A673 (cell line): ENCODE measurements at regions not wholly inside any gene's neighbourhood (a gene's known extent, or its start where the extent isn't known, plus 50 kb on each side); places are given as distances from the start of the nearest gene placed in this dataset.

ENCODE experiments used
- BruUV-seq: library from RNA; stranded (reverse); fragments of 400-500 nt; replicated peaks from 2 replicates; lab custom pipeline; 2021; lab: Mats Ljungman, UMichigan
- CTCF ChIA-PET: fragments of 300-600 bp; sonication (Branson Sonifier 250); formaldehyde crosslinking; loops from one replicate; lab custom pipeline; 2022; ENCODE audit warnings: antibody characterized with exemption; lab: Charles Lee
- POLR2A ChIA-PET: fragments of 300-600 bp; sonication (Branson Sonifier 250); formaldehyde crosslinking; loops from one replicate; lab custom pipeline; 2022; ENCODE audit warnings: antibody characterized with exemption; ENCODE audit not compliant: low non-redundant PET; lab: Charles Lee
- DNase-seq: peaks from one replicate; pipeline ENCODE4 v3.0.0-alpha.2; 2015; ENCODE audit warnings: low spot score
- H3K27ac ChIP-seq: fragments of 200-600 bp; sonication (generic); 2 replicates; pipeline ENCODE4 v1.5.1; 2016; ENCODE audit warnings: mixed run types, low read depth, mild to moderate bottlenecking, mixed read lengths, antibody characterized with exemption, low read length; ENCODE audit not compliant: poor library complexity, severe bottlenecking
- H3K27me3 ChIP-seq: fragments of 200-600 bp; sonication (generic); replicated peaks from 2 replicates; pipeline ENCODE4 v1.6.1; 2017; ENCODE audit warnings: mixed run types, low read depth, mild to moderate bottlenecking, mixed read lengths, antibody characterized with exemption, low read length; ENCODE audit not compliant: insufficient read depth, poor library complexity
- H3K36me3 ChIP-seq: fragments of 200-600 bp; sonication (generic); 2 replicates; pipeline ENCODE4 v1.6.1; 2016; ENCODE audit warnings: mixed run types, mild to moderate bottlenecking, mixed read lengths, antibody characterized with exemption, low read length; ENCODE audit not compliant: insufficient read depth, poor library complexity, severe bottlenecking
- H3K4me1 ChIP-seq: fragments of 200-600 bp; sonication (generic); 2 replicates; pipeline ENCODE4 v1.6.1; 2017; ENCODE audit warnings: mixed run types, mild to moderate bottlenecking, mixed read lengths, antibody characterized with exemption, low read length; ENCODE audit not compliant: insufficient read depth, poor library complexity, severe bottlenecking
- H3K4me3 ChIP-seq: fragments of 200-600 bp; sonication (generic); 2 replicates; pipeline ENCODE4 v1.5.1; 2016; ENCODE audit warnings: low read depth, mixed run types, mild to moderate bottlenecking, mixed read lengths, low read length; ENCODE audit not compliant: poor library complexity, severe bottlenecking
- H3K9me3 ChIP-seq: fragments of 200-600 bp; sonication (generic); 2 replicates; pipeline ENCODE4 v1.6.1; 2016; ENCODE audit warnings: mixed run types, low read depth, mild to moderate bottlenecking, mixed read lengths, antibody characterized with exemption, low read length; ENCODE audit not compliant: poor library complexity, severe bottlenecking
- CTCF ChIP-seq: fragments of 300-800, 200-600 bp; sonication (generic); conservative IDR thresholded peaks from 2 replicates; pipeline ENCODE4 v1.5.1; 2017; ENCODE audit warnings: low read depth, mild to moderate bottlenecking, antibody characterized with exemption, low read length, moderate library complexity, mixed read lengths
- EZH2 ChIP-seq: fragments of 200-600 bp; sonication (generic); IDR thresholded peaks from 2 replicates; pipeline ENCODE4 v1.6.1; 2017; ENCODE audit warnings: borderline replicate concordance, low read depth, mild to moderate bottlenecking, mixed read lengths, antibody characterized with exemption, low read length; ENCODE audit not compliant: poor library complexity, severe bottlenecking
- intact Hi-C: fragments of 100-400 bp; cut with micrococcal nuclease; formaldehyde crosslinking; loops from one replicate; pipeline ENCODE4 v1.10.0; 2022; ENCODE audit not compliant: unreplicated experiment

- no peak overlapping the region for H3K27ac ChIP-seq
- no peaks in the 10 kb centered on the region for H3K9me3 ChIP-seq
- H3K27me3 ChIP-seq, result no peaks in the 10 kb centered on the region
- no peak for TF ChIP-seq EZH2
- TF ChIP-seq CTCF, result no peak
- no peak for DNase-seq
- H3K4me1 ChIP-seq, result no peaks in the 10 kb centered on the region
- no TSS peak for BruUV-seq
- intact Hi-C loops, result no loop called here
- ChIA-PET POLR2A (no interaction called here), CTCF (no interaction called here)
- no peak overlapping the region for H3K4me3 ChIP-seq
- H3K36me3 ChIP-seq, result no peaks in the 10 kb centered on the region
These were observed 139.2 kb upstream of the ATP10B start for GRCh38 chr5:160991205-160991604.

GRCh38 chr5:160979385-160979784 lies 127.4 kb upstream of the ATP10B start:
- intact Hi-C loops, result no loop called here
- TF ChIP-seq CTCF (no peak), EZH2 (no peak)
- H3K36me3 ChIP-seq, result no peaks in the 10 kb centered on the region
- no TSS peak for BruUV-seq
- no peak overlapping the region for H3K27ac ChIP-seq
- H3K27me3 ChIP-seq, result no peaks in the 10 kb centered on the region
- no peak for DNase-seq
- H3K4me3 ChIP-seq, result no peak overlapping the region
- ChIA-PET POLR2A (no interaction called here), CTCF (no interaction called here)
- H3K9me3 ChIP-seq, result no peaks in the 10 kb centered on the region
- no peaks in the 10 kb centered on the region for H3K4me1 ChIP-seq

GRCh38 chr5:160978944-160979343 lies 126.9 kb upstream of the ATP10B start:
- CTCF ChIA-PET, result no interaction called here
- Histone ChIP-seq H3K4me1 (no peaks in the 10 kb centered on the region), H3K9me3 (no peaks in the 10 kb centered on the region), H3K27me3 (no peaks in the 10 kb centered on the region), H3K27ac (no peak overlapping the region), H3K36me3 (no peaks in the 10 kb centered on the region), H3K4me3 (no peak overlapping the region)
- no peak for DNase-seq
- no TSS peak for BruUV-seq
- POLR2A ChIA-PET, result no interaction called here
- intact Hi-C loops, result no loop called here
- no peak for TF ChIP-seq EZH2
- TF ChIP-seq CTCF, result no peak
